ENCODE measurements at regions not wholly inside any gene's neighbourhood (a gene's known extent, or its start where the extent isn't known, plus 50 kb on each side); places are given as distances from the start of the nearest gene placed in this dataset.

DNA sequence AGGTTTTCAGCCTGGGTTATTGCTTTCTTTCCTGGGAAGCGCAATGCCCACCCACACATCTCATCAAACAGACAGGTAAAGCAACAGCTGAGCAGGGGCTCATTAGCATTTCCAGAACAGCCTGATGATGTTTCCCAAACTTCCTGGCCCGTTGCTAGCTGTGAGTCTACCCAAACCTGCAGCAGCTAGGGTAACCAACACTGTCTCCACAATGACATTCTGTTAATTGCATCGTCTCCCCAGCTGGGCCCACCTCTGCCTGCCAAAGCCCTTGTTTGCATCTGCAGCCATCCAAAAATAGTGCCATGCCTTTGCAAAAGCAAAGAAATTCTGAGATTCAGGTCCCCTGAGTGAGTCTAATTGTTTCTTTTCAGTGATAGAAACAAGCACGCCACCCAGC lies 273.0 kb downstream of the MED10 start:
- TF ChIP-seq, protein P1, sequence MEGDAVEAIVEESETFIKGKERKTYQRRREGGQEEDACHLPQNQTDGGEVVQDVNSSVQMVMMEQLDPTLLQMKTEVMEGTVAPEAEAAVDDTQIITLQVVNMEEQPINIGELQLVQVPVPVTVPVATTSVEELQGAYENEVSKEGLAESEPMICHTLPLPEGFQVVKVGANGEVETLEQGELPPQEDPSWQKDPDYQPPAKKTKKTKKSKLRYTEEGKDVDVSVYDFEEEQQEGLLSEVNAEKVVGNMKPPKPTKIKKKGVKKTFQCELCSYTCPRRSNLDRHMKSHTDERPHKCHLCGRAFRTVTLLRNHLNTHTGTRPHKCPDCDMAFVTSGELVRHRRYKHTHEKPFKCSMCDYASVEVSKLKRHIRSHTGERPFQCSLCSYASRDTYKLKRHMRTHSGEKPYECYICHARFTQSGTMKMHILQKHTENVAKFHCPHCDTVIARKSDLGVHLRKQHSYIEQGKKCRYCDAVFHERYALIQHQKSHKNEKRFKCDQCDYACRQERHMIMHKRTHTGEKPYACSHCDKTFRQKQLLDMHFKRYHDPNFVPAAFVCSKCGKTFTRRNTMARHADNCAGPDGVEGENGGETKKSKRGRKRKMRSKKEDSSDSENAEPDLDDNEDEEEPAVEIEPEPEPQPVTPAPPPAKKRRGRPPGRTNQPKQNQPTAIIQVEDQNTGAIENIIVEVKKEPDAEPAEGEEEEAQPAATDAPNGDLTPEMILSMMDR (optimal IDR thresholded peaks at IDR 0.05 in 1 of 3, IDR thresholded peaks at IDR 0.05 in 1 of 3, conservative IDR thresholded peaks at IDR 0.05 in 1 of 3; ENCODE audit: extremely low read depth in 1 of 3, insufficient read depth in 2 of 3, low read length in 3 of 3) = no peak
- TF ChIP-seq EZH2 (IDR thresholded peaks at IDR 0.05; ENCODE audit: low read length) = no peak

Measured in keratinocyte (primary cell).